ENCODE measurements at regions not wholly inside any gene's neighbourhood (a gene's known extent, or its start where the extent isn't known, plus 50 kb on each side); places are given as distances from the start of the nearest gene placed in this dataset.

DNA sequence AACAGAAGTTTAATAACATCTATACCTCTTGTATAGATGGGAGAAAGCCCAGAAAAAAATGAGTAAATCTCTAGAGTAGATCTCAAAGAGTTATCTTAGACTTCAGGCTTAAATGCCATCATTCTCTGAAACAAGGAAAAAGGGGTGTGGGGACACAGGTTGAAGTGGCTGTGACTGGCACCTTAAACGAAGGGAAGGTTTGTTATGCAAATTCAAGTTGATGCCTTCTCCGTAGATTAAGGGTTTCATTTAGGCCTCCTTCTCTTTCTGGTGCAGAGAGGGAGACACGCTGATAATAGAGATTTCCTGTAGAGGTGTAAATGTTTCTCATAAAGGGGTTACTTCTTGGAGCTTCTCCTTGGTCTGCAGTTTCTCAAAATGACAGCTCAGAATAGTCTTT lies 252.1 kb downstream of the CD83 start:
- no peak overlapping the region for H2BK120ac ChIP-seq (ENCODE audit: low read depth, low read length)
- H3K9me3 ChIP-seq (replicated peaks in 1 of 2; ENCODE audit: control insufficient read depth in 2 of 2, insufficient read depth in 1 of 2, low read depth in 1 of 2, low read length in 2 of 2), result no peaks in the 10 kb centered on the region

DNA sequence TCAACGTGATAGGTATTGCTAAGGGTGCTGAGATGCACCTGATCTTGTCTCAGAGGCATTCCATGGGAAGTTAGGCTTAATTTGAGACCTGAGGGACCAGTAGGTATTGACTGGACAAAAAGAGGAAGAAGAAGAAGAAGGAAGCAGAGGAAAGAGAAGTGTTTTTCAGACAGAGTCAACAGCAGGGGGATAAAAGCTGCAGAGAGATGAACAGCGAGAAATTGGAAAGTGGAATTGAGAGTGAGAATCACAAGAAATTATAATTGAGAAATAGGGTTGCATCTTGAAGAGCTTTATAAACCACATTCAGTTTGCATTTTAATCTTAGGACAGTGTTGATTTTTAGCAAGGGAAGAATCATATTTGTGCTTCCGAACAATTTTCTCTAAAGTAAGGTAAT lies 254.0 kb downstream of the CD83 start:
- Histone ChIP-seq H2BK15ac (ENCODE audit: low read length) (no peak overlapping the region), H3K4me3 (ENCODE audit: low read length in 2 of 2) (no peak overlapping the region), H2AK5ac (ENCODE audit: low read depth, low read length) (no peak overlapping the region), H2BK5ac (ENCODE audit: low read length) (no peak overlapping the region), H3K9ac (ENCODE audit: low read depth, low read length, poor library complexity) (no peak overlapping the region), H4K8ac (ENCODE audit: low read depth, low read length) (no peak overlapping the region), H2AFZ (ENCODE audit: low read length) (no peak overlapping the region), H3K36me3 (replicated peaks in 1 of 2; ENCODE audit: control insufficient read depth in 2 of 2, insufficient read depth in 2 of 2, low read length in 2 of 2) (no peaks in the 10 kb centered on the region), H3K27me3 (ENCODE audit: control insufficient read depth in 3 of 3, insufficient read depth in 3 of 3, low read depth in 1 of 3, low read length in 3 of 3) (peaks cover 0 to 15% (median 0%) of the 10 kb centered on the region in 3 experiments), H3K79me1 (ENCODE audit: low read depth, low read length) (no peaks in the 10 kb centered on the region), H3K23ac (ENCODE audit: low read depth, low read length, poor library complexity) (no peak overlapping the region), H3K4ac (ENCODE audit: low read length) (no peak overlapping the region), H3K4me2 (ENCODE audit: insufficient read depth, low read length, poor library complexity, severe bottlenecking) (no peak overlapping the region), H3K9me3 (replicated peaks in 1 of 2; ENCODE audit: control insufficient read depth in 2 of 2, insufficient read depth in 1 of 2, low read depth in 1 of 2, low read length in 2 of 2) (no peaks in the 10 kb centered on the region), H2BK12ac (ENCODE audit: low read length) (no peak overlapping the region), H3K27ac (replicated peaks; ENCODE audit: low read length) (no peak overlapping the region), H3K18ac (ENCODE audit: low read length) (no peak overlapping the region), H4K91ac (ENCODE audit: low read depth, low read length, poor library complexity) (no peak overlapping the region), H2BK120ac (ENCODE audit: low read depth, low read length) (no peak overlapping the region), H3K14ac (ENCODE audit: low read length) (no peak overlapping the region), H3K4me1 (ENCODE audit: control insufficient read depth in 2 of 2, insufficient read depth in 1 of 2, low read depth in 1 of 2, low read length in 2 of 2) (no peaks in the 10 kb centered on the region)
- WGBS, 2 donors (ENCODE audit: extremely low coverage in 2 of 2, insufficient read length in 2 of 2, insufficient replicate concordance in 1 of 2), result no CpG with 5 or more reads among the region's 3 CpGs
- DNase-seq (ENCODE audit: low spot score), result no peak

More for the DNA sequence above, 252.1 kb downstream of the CD83 start:
- no peak overlapping the region for H3K4me3 ChIP-seq (ENCODE audit: low read length in 2 of 2)
- no peak overlapping the region for H3K4ac ChIP-seq (ENCODE audit: low read length)
- H2BK5ac ChIP-seq (ENCODE audit: low read length), result no peak overlapping the region
- WGBS, 2 donors (ENCODE audit: extremely low coverage in 2 of 2, insufficient read length in 2 of 2, insufficient replicate concordance in 1 of 2), result no CpG with 5 or more reads among the region's 3 CpGs
- no peaks in the 10 kb centered on the region for H3K79me1 ChIP-seq (ENCODE audit: low read depth, low read length)
- H2BK15ac ChIP-seq (ENCODE audit: low read length), result no peak overlapping the region
- no peak overlapping the region for H2AK5ac ChIP-seq (ENCODE audit: low read depth, low read length)
- DNase-seq (ENCODE audit: low spot score), result no peak
- H3K36me3 ChIP-seq (replicated peaks in 1 of 2; ENCODE audit: control insufficient read depth in 2 of 2, insufficient read depth in 2 of 2, low read length in 2 of 2), result no peaks in the 10 kb centered on the region
- no peak overlapping the region for H3K27ac ChIP-seq (replicated peaks; ENCODE audit: low read length)
- no peak overlapping the region for H3K4me2 ChIP-seq (ENCODE audit: insufficient read depth, low read length, poor library complexity, severe bottlenecking)
- H3K9ac ChIP-seq (ENCODE audit: low read depth, low read length, poor library complexity), result no peak overlapping the region
- H3K18ac ChIP-seq (ENCODE audit: low read length), result no peak overlapping the region
- H2BK12ac ChIP-seq (ENCODE audit: low read length), result no peak overlapping the region
- peaks cover 0 to 11% (median 0%) of the 10 kb centered on the region in 3 experiments for H3K27me3 ChIP-seq (ENCODE audit: control insufficient read depth in 3 of 3, insufficient read depth in 3 of 3, low read depth in 1 of 3, low read length in 3 of 3)
- H3K23ac ChIP-seq (ENCODE audit: low read depth, low read length, poor library complexity), result no peak overlapping the region
- no peak overlapping the region for H2AFZ ChIP-seq (ENCODE audit: low read length)
- no peak overlapping the region for H3K14ac ChIP-seq (ENCODE audit: low read length)
- H4K91ac ChIP-seq (ENCODE audit: low read depth, low read length, poor library complexity), result no peak overlapping the region
- H3K4me1 ChIP-seq (ENCODE audit: control insufficient read depth in 2 of 2, insufficient read depth in 1 of 2, low read depth in 1 of 2, low read length in 2 of 2), result no peaks in the 10 kb centered on the region
- no peak overlapping the region for H4K8ac ChIP-seq (ENCODE audit: low read depth, low read length)

DNA sequence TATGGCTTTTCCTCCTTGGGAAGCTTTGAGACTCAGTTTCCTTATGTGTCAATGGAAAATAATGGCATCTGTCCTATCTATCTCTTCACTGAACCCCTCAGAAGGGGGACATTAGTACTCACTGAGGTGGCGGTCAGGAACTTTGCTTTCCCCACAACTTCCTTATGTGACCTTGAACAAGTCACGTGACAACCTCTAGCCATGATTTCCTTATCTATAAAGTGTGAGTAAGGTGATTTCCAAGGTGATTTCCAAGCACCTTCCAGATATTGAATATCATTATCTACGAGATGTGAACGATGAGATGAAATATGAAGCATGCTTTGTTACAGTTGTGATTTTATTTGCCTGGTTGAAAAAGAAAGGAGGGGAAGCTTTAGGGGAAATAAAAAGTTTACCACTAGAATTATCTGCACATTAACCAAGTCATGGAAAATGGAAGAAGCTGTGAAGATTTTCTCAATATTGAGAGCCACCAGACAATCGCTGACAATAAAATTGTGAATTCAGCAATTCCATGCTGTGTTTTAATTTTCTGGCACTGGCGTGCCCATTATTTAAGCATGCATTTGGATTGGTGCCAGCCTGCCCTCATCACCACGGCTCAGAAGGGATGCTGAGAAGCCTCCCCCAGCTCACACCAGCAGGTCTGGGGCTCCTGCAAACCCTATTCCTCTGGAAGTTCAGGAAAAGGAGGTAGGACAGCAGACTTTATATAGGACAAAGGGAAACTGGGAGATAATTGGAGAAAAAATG lies 255.3 kb downstream of the CD83 start:
- Histone ChIP-seq H3K79me1 (ENCODE audit: low read depth, low read length) (no peaks in the 10 kb centered on the region), H4K91ac (ENCODE audit: low read depth, low read length, poor library complexity) (no peak overlapping the region), H3K27ac (replicated peaks; ENCODE audit: low read length) (no peak overlapping the region), H3K27me3 (ENCODE audit: control insufficient read depth in 3 of 3, insufficient read depth in 3 of 3, low read depth in 1 of 3, low read length in 3 of 3) (peaks cover 0 to 20% (median 0%) of the 10 kb centered on the region in 3 experiments), H3K9ac (ENCODE audit: low read depth, low read length, poor library complexity) (no peak overlapping the region), H2BK15ac (ENCODE audit: low read length) (no peak overlapping the region), H3K4me2 (ENCODE audit: insufficient read depth, low read length, poor library complexity, severe bottlenecking) (no peak overlapping the region), H3K23ac (ENCODE audit: low read depth, low read length, poor library complexity) (no peak overlapping the region), H2BK5ac (ENCODE audit: low read length) (no peak overlapping the region), H3K9me3 (replicated peaks in 1 of 2; ENCODE audit: control insufficient read depth in 2 of 2, insufficient read depth in 1 of 2, low read depth in 1 of 2, low read length in 2 of 2) (peaks cover 0 to 2% of the 10 kb centered on the region in 2 donors), H2BK12ac (ENCODE audit: low read length) (no peak overlapping the region), H3K4me1 (ENCODE audit: control insufficient read depth in 2 of 2, insufficient read depth in 1 of 2, low read depth in 1 of 2, low read length in 2 of 2) (peaks cover 0 to 2% of the 10 kb centered on the region in 2 donors), H3K18ac (ENCODE audit: low read length) (no peak overlapping the region), H3K36me3 (replicated peaks in 1 of 2; ENCODE audit: control insufficient read depth in 2 of 2, insufficient read depth in 2 of 2, low read length in 2 of 2) (no peaks in the 10 kb centered on the region), H3K4me3 (ENCODE audit: low read length in 2 of 2) (no peak overlapping the region), H2BK120ac (ENCODE audit: low read depth, low read length) (no peak overlapping the region), H3K14ac (ENCODE audit: low read length) (no peak overlapping the region), H2AK5ac (ENCODE audit: low read depth, low read length) (no peak overlapping the region), H2AFZ (ENCODE audit: low read length) (no peak overlapping the region), H4K8ac (ENCODE audit: low read depth, low read length) (no peak overlapping the region), H3K4ac (ENCODE audit: low read length) (no peak overlapping the region)
- no CpG with 5 or more reads among the region's 7 CpGs for WGBS, 2 donors (ENCODE audit: extremely low coverage in 2 of 2, insufficient read length in 2 of 2, insufficient replicate concordance in 1 of 2)
- DNase-seq (ENCODE audit: low spot score), result no peak

DNA sequence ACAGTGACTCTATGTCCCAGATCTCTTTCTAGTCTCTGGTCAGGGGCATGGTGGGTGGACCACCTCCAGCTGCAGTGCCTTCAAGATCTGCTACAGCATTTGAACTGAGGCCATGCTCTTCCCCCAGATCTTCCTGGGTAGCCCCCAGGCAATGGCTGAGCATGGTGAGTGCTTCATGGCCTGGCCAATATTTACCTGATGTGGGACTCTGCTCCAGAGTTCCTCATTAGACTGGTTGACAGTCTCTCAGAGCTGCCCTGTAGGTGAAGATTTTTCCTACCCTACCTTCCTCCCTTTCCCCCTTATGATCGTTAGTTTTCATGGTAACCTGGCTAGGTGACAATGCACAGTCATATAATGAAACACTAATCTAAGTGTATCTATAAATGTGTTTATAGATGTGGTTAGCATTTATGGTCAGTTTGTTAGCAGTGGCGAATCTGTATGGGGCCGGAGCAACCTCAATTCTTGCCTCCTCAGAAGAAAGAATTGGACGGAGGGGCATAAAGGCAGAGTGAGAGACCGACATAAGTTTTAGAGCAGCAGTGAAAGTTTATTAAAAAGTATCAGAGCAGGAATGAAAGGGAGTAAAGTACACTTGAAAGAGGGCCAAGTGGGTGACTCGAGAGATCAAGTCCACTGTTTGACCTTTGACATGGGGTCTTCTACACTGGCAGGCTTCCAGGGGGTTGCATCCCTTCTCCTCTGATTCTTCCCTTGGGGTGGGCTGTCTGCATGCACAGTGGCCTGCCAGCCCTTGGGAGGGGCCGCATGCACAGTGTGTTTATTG lies 256.3 kb downstream of the CD83 start:
- H3K4me3 ChIP-seq (ENCODE audit: low read length in 2 of 2), result no peak overlapping the region
- H2BK5ac ChIP-seq (ENCODE audit: low read length), result no peak overlapping the region
- no peak overlapping the region for H4K91ac ChIP-seq (ENCODE audit: low read depth, low read length, poor library complexity)
- no peak overlapping the region for H4K8ac ChIP-seq (ENCODE audit: low read depth, low read length)
- no peak overlapping the region for H2BK12ac ChIP-seq (ENCODE audit: low read length)
- no peak overlapping the region for H3K18ac ChIP-seq (ENCODE audit: low read length)
- H3K23ac ChIP-seq (ENCODE audit: low read depth, low read length, poor library complexity), result no peak overlapping the region
- no peak overlapping the region for H2AK5ac ChIP-seq (ENCODE audit: low read depth, low read length)
- peaks cover 0 to 2% of the 10 kb centered on the region in 2 donors for H3K4me1 ChIP-seq (ENCODE audit: control insufficient read depth in 2 of 2, insufficient read depth in 1 of 2, low read depth in 1 of 2, low read length in 2 of 2)
- no peak overlapping the region for H3K4me2 ChIP-seq (ENCODE audit: insufficient read depth, low read length, poor library complexity, severe bottlenecking)
- no peak for DNase-seq (ENCODE audit: low spot score)
- no peak overlapping the region for H3K14ac ChIP-seq (ENCODE audit: low read length)
- H3K27me3 ChIP-seq (ENCODE audit: control insufficient read depth in 3 of 3, insufficient read depth in 3 of 3, low read depth in 1 of 3, low read length in 3 of 3), result peaks cover 0 to 23% (median 0%) of the 10 kb centered on the region in 3 experiments
- no peaks in the 10 kb centered on the region for H3K79me1 ChIP-seq (ENCODE audit: low read depth, low read length)
- H2AFZ ChIP-seq (ENCODE audit: low read length), result no peak overlapping the region
- H3K4ac ChIP-seq (ENCODE audit: low read length), result no peak overlapping the region
- no CpG with 5 or more reads among the region's 7 CpGs for WGBS, 2 donors (ENCODE audit: extremely low coverage in 2 of 2, insufficient read length in 2 of 2, insufficient replicate concordance in 1 of 2)
- H3K27ac ChIP-seq (replicated peaks; ENCODE audit: low read length), result no peak overlapping the region
- no peak overlapping the region for H2BK15ac ChIP-seq (ENCODE audit: low read length)
- H3K9ac ChIP-seq (ENCODE audit: low read depth, low read length, poor library complexity), result no peak overlapping the region
- no peaks in the 10 kb centered on the region for H3K36me3 ChIP-seq (replicated peaks in 1 of 2; ENCODE audit: control insufficient read depth in 2 of 2, insufficient read depth in 2 of 2, low read length in 2 of 2)
- H2BK120ac ChIP-seq (ENCODE audit: low read depth, low read length), result no peak overlapping the region
- H3K9me3 ChIP-seq (replicated peaks in 1 of 2; ENCODE audit: control insufficient read depth in 2 of 2, insufficient read depth in 1 of 2, low read depth in 1 of 2, low read length in 2 of 2), result peaks cover 0 to 2% of the 10 kb centered on the region in 2 donors
